WTC11 (cell line): ENCODE measurements at regions not wholly inside any gene's neighbourhood (a gene's known extent, or its start where the extent isn't known, plus 50 kb on each side); places are given as distances from the start of the nearest gene placed in this dataset.

ENCODE experiments used
- ATAC-seq: fragments of 200-7000 bp; cut with Tn5 transposase; 2 replicates; pipeline ENCODE4 v1.10.0; 2021; ENCODE audit warnings: mild to moderate bottlenecking, moderate library complexity
- CTCF ChIA-PET: fragments of 300-600 bp; sonication (Branson Sonifier 250); formaldehyde crosslinking; loops from one replicate; lab custom pipeline; 2021; ENCODE audit warnings: antibody characterized with exemption; lab: Charles Lee
- POLR2A ChIA-PET: fragments of 350-600 bp; sonication (Branson Sonifier 250); formaldehyde crosslinking; loops from one replicate; lab custom pipeline; 2021; ENCODE audit warnings: antibody characterized with exemption; lab: Charles Lee
- DNase-seq: peaks from one replicate; pipeline ENCODE4 v3.0.0; 2021; ENCODE audit warnings: low spot score
- H3K27ac Mint-ChIP-seq: 2 replicates; pipeline ENCODE4 v1.8.0; 2021; ENCODE audit warnings: mixed read lengths
- H3K27me3 Mint-ChIP-seq: 2 replicates; pipeline ENCODE4 v1.8.0; 2021; ENCODE audit warnings: low read depth, mild to moderate bottlenecking, moderate library complexity, mixed read lengths
- H3K36me3 Mint-ChIP-seq: 2 replicates; pipeline ENCODE4 v1.8.0; 2021; ENCODE audit warnings: mixed read lengths
- H3K4me1 Mint-ChIP-seq: 2 replicates; pipeline ENCODE4 v1.8.0; 2022; ENCODE audit warnings: mixed read lengths
- H3K4me3 Mint-ChIP-seq: 2 replicates; pipeline ENCODE4 v1.8.0; 2021; ENCODE audit warnings: mild to moderate bottlenecking, moderate library complexity, mixed read lengths
- H3K9me3 Mint-ChIP-seq: 2 replicates; pipeline ENCODE4 v1.8.0; 2021; ENCODE audit warnings: mixed read lengths
- AR ChIP-seq: fragments of 250-450 bp; sonication (Bioruptor Pico); IDR thresholded peaks from 2 replicates; pipeline ENCODE4 v1.9.0; 2021; ENCODE audit warnings: mild to moderate bottlenecking
- ATF6 ChIP-seq: sonication (generic); formaldehyde crosslinking; IDR thresholded peaks from 2 replicates; pipeline ENCODE4 v1.8.1; 2023; ENCODE audit warnings: mild to moderate bottlenecking, missing genetic modification reagents
- ELF4 ChIP-seq: sonication (generic); formaldehyde crosslinking; IDR thresholded peaks from 2 replicates; pipeline ENCODE4 v1.8.1; 2022; ENCODE audit warnings: low read depth, mild to moderate bottlenecking, moderate library complexity, missing genetic modification reagents
- ERG ChIP-seq: fragments of 250-450 bp; sonication (Bioruptor Pico); IDR thresholded peaks from 2 replicates; pipeline ENCODE4 v1.8.0; 2021; ENCODE audit warnings: mild to moderate bottlenecking
- ESRRA ChIP-seq: sonication (generic); formaldehyde crosslinking; IDR thresholded peaks from 2 replicates; pipeline ENCODE4 v1.8.1; 2022; ENCODE audit warnings: mild to moderate bottlenecking, missing genetic modification reagents, borderline replicate concordance
- FOXP4 ChIP-seq: sonication (generic); formaldehyde crosslinking; IDR thresholded peaks from 2 replicates; pipeline ENCODE4 v1.8.0; 2022; ENCODE audit warnings: mild to moderate bottlenecking, missing genetic modification reagents
- IRF2 ChIP-seq: sonication (generic); formaldehyde crosslinking; IDR thresholded peaks from 2 replicates; pipeline ENCODE4 v1.8.0; 2022; ENCODE audit warnings: low read depth, missing genetic modification reagents, borderline replicate concordance
- MXD4 ChIP-seq: fragments of 250-450 bp; sonication (Bioruptor Pico); IDR thresholded peaks from 2 replicates; pipeline ENCODE4 v1.8.0; 2021; ENCODE audit warnings: mild to moderate bottlenecking, moderate library complexity, borderline replicate concordance
- OVOL2 ChIP-seq: fragments of 250-450 bp; sonication (Bioruptor Pico); IDR thresholded peaks from 2 replicates; pipeline ENCODE4 v1.9.0; 2021; ENCODE audit warnings: mild to moderate bottlenecking, borderline replicate concordance
- PREB ChIP-seq: sonication (generic); formaldehyde crosslinking; IDR thresholded peaks from 2 replicates; pipeline ENCODE4 v1.8.1; 2022; ENCODE audit warnings: mild to moderate bottlenecking, missing genetic modification reagents, moderate library complexity, borderline replicate concordance
- TP53 ChIP-seq: sonication (generic); formaldehyde crosslinking; IDR thresholded peaks from 2 replicates; pipeline ENCODE4 v1.8.1; 2023; ENCODE audit warnings: mild to moderate bottlenecking, missing genetic modification reagents
- ZBTB21 ChIP-seq: sonication (generic); formaldehyde crosslinking; IDR thresholded peaks from 2 replicates; pipeline ENCODE4 v1.8.1; 2023; ENCODE audit warnings: mild to moderate bottlenecking, missing genetic modification reagents, borderline replicate concordance
- ZNF532 ChIP-seq: fragments of 250-450 bp; sonication (Bioruptor Pico); IDR thresholded peaks from 2 replicates; pipeline ENCODE4 v1.9.0; 2021; ENCODE audit warnings: mild to moderate bottlenecking, borderline replicate concordance
- ZSCAN18 ChIP-seq: fragments of 250-450 bp; sonication (Bioruptor Pico); IDR thresholded peaks from 2 replicates; pipeline ENCODE4 v2.1.2; 2022; ENCODE audit warnings: mild to moderate bottlenecking, moderate library complexity

GRCh38 chr12:98334768-98335167 is 180.6 kb upstream of the TMPO start:
- CTCF ChIA-PET = no interaction called here
- no peak overlapping the region for H3K4me3 Mint-ChIP-seq
- no peaks in the 10 kb centered on the region for H3K9me3 Mint-ChIP-seq
- TF ChIP-seq ATF6 (no peak), ZNF532 (CRISPR knock-in tag) (no peak), PREB (CRISPR knock-in tag) (no peak), ERG (CRISPR knock-in tag) (no peak), ESRRA (no peak), IRF2 (no peak), MXD4 (CRISPR knock-in tag) (no peak), AR (CRISPR knock-in tag) (no peak), ZSCAN18 (CRISPR knock-in tag) (no peak), TP53 (no peak), ZBTB21 (CRISPR knock-in tag) (no peak), ELF4 (no peak), FOXP4 (CRISPR knock-in tag) (no peak), OVOL2 (CRISPR knock-in tag) (no peak)
- no peaks in the 10 kb centered on the region for H3K4me1 Mint-ChIP-seq
- ATAC-seq (no peak), DNase-seq (no peak)
- H3K27ac Mint-ChIP-seq = no peak overlapping the region
- H3K36me3 Mint-ChIP-seq = no peaks in the 10 kb centered on the region
- H3K27me3 Mint-ChIP-seq = no peaks in the 10 kb centered on the region
- POLR2A ChIA-PET = no interaction called here
